WERI-Rb-1 (cell line): ENCODE measurements at regions not wholly inside any gene's neighbourhood (a gene's known extent, or its start where the extent isn't known, plus 50 kb on each side); places are given as distances from the start of the nearest gene placed in this dataset.

ENCODE experiments used
- DNase-seq: peaks from one replicate; pipeline ENCODE4 v3.0.0-alpha.2; 2020
- H3K27ac ChIP-seq: fragments of 250-450 bp; sonication (Bioruptor Pico); 2 replicates; pipeline ENCODE4 v1.5.1; 2020; ENCODE audit warnings: mild to moderate bottlenecking, moderate library complexity
- H3K27me3 ChIP-seq: fragments of 250-450 bp; sonication (Bioruptor Pico); 2 replicates; pipeline ENCODE4 v1.5.1; 2021; ENCODE audit warnings: mild to moderate bottlenecking, low read depth, moderate library complexity; ENCODE audit not compliant: insufficient read depth, severe bottlenecking
- H3K36me3 ChIP-seq: fragments of 250-450 bp; sonication (Bioruptor Pico); 2 replicates; pipeline ENCODE4 v1.5.1; 2020; ENCODE audit warnings: mild to moderate bottlenecking, moderate library complexity
- H3K4me3 ChIP-seq: 2 replicates; pipeline ENCODE4 v1.5.1; 2011; ENCODE audit warnings: low read depth, mild to moderate bottlenecking, control low read depth, low read length
- H3K9me3 ChIP-seq: fragments of 250-450 bp; sonication (Bioruptor Pico); 2 replicates; pipeline ENCODE4 v1.5.1; 2021; ENCODE audit warnings: mild to moderate bottlenecking, moderate library complexity; ENCODE audit not compliant: severe bottlenecking
- CTCF ChIP-seq: IDR thresholded peaks from 2 replicates; pipeline ENCODE4 v1.5.1; 2011; ENCODE audit warnings: low read depth, mild to moderate bottlenecking, control low read depth, inconsistent platforms, low read length

GRCh38 chr9:570187-570586, 271.3 kb upstream of the DMRT1 start:
- H3K4me3 ChIP-seq, result no peak overlapping the region
- H3K27me3 ChIP-seq, result no peaks in the 10 kb centered on the region
- no peak for DNase-seq
- H3K9me3 ChIP-seq, result no peaks in the 10 kb centered on the region
- no peak for TF ChIP-seq CTCF
- H3K27ac ChIP-seq, result no peak overlapping the region
- H3K36me3 ChIP-seq, result peaks cover 9% of the 10 kb centered on the region

- no peak for DNase-seq
- H3K9me3 ChIP-seq, result no peaks in the 10 kb centered on the region
- H3K27ac ChIP-seq, result no peak overlapping the region
- H3K27me3 ChIP-seq, result no peaks in the 10 kb centered on the region
- H3K36me3 ChIP-seq, result peaks cover under 1% of the 10 kb centered on the region; the same call in 1 of the 2 replicates
- no peak for TF ChIP-seq CTCF
- no peak overlapping the region for H3K4me3 ChIP-seq
These were observed 270.4 kb upstream of the DMRT1 start for GRCh38 chr9:571066-571465.

GRCh38 chr9:571741-572140, 269.8 kb upstream of the DMRT1 start:
- Histone ChIP-seq H3K27ac (no peak overlapping the region), H3K9me3 (no peaks in the 10 kb centered on the region), H3K27me3 (no peaks in the 10 kb centered on the region), H3K36me3 (peaks cover under 1% of the 10 kb centered on the region; the same call in 1 of the 2 replicates), H3K4me3 (no peak overlapping the region)
- no peak for DNase-seq
- TF ChIP-seq CTCF, result no peak

GRCh38 chr9:573691-574410, 267.6 kb upstream of the DMRT1 start:
- Histone ChIP-seq H3K4me3 (no peak overlapping the region), H3K36me3 (peaks cover 5% of the 10 kb centered on the region; the same call in 1 of the 2 replicates), H3K9me3 (no peaks in the 10 kb centered on the region), H3K27me3 (no peaks in the 10 kb centered on the region), H3K27ac (no peak overlapping the region)
- no peak for TF ChIP-seq CTCF
- no peak for DNase-seq

- H3K27ac ChIP-seq, result no peak overlapping the region
- H3K9me3 ChIP-seq, result no peaks in the 10 kb centered on the region
- no peaks in the 10 kb centered on the region for H3K27me3 ChIP-seq
- H3K4me3 ChIP-seq, result no peak overlapping the region
- H3K36me3 ChIP-seq, result peaks cover 5% of the 10 kb centered on the region; the same call in 1 of the 2 replicates
- TF ChIP-seq CTCF, result no peak
- no peak for DNase-seq
These were observed 266.4 kb upstream of the DMRT1 start for GRCh38 chr9:575139-575538.
